ENCODE measurements at regions not wholly inside any gene's neighbourhood (a gene's known extent, or its start where the extent isn't known, plus 50 kb on each side); places are given as distances from the start of the nearest gene placed in this dataset.

DNA sequence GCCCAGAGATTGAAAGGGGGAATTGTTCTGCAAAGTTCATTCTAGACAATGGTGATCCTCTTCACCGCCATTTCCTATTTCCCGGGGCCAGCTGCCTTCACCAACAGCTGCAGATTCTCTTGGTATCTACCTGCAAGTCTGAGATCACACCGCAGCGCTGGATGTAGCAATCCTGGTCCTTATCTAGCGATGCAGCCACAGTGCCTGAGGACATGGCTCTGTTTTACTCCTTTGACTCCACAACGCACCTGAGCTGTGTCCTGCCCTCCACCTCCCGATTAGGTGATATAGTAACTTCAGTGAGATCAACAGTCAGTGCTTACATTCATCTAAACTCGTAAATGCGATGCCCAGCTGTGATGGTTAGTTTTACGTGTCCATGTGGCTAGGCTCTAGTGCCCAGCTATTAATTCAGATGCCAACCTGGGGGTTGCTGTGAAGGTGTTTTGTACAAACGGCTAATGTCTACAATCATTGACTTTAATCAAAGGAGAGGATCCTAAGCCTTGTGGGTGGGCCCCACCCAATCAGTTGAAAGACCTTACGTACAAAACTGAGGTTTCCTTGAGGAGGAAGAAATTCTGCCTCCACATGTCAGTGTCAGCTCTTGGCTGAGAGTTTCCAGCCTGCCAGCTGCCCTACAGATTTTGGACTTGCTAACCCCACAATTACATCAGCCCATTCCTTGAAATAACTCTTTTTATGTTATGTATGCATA lies 189.8 kb downstream of the SH3BP4 start:
- DNase-seq (ENCODE audit: low read depth), result no peak

DNA sequence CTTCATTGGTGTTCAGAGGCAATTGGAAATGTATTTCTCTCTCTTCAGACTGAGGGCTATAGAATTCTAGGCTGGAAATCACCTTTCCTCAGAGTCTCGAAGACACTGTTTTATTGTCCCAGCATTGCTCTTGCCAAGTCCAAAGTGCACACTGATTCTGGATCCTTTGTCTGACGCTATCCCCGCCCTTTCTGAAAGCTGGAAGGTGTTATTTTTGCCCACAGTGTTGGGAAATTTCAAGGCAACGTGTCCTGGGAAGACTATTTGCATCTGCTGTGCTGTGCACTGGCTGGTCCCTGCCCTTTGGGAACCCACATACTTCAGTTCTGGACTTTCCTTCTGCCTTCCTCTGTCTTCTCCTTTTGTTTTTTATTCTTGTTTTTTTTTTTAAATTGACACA lies 190.8 kb downstream of the SH3BP4 start:
- no peak for DNase-seq (ENCODE audit: low read depth)

DNA sequence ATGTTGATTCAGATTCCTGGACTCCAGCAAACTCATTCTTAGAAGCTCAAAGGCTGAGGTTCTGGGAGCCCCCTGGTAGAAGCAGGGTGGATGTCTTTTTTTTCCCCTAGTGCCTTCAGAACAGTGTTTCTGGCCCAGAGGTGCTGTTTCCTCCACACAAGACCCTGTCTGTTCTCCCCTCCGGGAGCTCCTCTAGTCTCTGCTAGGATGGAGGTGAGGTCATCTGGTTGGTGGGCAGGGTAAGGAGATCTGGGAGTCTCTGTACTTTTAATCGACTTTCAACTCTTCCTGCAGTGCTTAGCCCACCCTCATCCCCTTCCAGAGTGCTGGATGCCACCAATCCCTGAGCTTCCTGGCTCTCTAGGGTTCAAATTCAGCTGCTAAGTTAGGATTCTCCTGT lies 192.0 kb downstream of the SH3BP4 start:
- DNase-seq (ENCODE audit: low read depth), result no peak

DNA sequence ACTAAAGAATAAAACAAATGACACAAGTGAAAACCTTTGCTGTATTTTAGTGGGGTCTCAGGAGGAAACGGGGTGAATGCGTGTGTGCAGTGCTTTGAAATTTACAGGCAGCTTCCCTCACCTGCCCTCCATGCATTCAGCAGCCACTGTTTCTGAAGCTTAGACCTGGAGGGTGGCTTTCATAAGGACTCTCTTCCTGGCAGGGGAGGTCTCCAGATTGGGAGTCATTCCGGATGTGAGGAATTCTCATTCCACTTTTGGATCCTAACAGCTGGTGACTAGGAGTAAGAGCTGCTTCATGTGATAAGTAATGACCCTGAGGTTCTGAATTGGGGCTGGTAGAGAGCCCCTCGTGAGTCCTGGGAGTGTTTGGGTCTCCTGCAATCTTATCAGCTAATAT lies 192.5 kb downstream of the SH3BP4 start:
- DNase-seq (ENCODE audit: low read depth), result no peak

DNA sequence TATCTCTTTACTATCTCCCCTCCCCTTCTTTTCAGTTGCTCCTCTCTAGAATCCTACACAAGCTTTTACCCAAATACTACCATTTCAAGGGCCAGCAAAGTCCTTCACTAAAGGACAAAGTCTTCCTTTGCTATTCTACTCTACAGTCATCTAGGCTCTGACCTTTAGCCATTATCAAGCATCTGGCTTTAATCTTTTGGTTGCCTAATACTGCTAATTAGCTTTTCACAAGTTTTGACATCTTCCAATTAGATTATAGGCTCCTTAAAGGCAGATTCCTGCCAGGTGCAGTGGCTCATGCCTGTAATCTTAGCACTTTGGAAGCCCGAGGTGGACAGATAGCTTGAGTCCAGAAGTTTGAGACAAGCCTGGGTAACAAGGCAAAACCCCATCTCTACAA lies 194.4 kb downstream of the SH3BP4 start:
- no peak for DNase-seq (ENCODE audit: low read depth)

DNA sequence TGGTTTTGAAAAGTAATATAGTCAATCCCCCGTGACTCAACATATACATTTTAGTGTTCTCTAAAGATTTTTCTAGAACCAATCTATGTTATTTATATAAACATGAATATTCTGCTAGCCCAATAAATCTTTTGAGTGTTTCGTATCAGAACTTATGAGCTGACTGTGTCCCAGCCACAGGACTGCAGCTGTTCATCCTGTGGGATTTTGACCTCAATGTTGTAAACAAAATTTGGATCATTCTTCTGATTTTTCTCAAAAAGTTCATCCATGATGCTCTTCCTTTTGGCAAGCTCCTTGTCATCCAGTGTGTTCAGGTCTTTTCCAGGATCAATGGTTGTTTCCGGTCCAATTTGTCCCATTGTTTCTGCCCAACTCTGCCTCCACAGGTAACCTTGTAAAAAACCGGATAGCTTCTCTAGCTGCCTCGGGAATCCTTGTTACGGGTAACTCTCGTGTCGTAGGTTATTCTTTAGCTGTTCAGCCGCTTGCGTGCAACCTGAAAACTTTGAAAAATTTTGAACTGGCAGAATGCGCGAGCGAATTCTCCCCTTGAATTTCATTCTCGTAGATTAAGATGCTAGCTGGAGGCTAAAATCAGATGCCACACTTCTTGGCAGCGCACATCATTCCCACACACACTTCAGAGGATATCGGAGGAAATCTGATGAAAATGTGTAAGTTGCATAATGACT lies 195.2 kb downstream of the SH3BP4 start:
- no peak for DNase-seq (ENCODE audit: low read depth)

DNA sequence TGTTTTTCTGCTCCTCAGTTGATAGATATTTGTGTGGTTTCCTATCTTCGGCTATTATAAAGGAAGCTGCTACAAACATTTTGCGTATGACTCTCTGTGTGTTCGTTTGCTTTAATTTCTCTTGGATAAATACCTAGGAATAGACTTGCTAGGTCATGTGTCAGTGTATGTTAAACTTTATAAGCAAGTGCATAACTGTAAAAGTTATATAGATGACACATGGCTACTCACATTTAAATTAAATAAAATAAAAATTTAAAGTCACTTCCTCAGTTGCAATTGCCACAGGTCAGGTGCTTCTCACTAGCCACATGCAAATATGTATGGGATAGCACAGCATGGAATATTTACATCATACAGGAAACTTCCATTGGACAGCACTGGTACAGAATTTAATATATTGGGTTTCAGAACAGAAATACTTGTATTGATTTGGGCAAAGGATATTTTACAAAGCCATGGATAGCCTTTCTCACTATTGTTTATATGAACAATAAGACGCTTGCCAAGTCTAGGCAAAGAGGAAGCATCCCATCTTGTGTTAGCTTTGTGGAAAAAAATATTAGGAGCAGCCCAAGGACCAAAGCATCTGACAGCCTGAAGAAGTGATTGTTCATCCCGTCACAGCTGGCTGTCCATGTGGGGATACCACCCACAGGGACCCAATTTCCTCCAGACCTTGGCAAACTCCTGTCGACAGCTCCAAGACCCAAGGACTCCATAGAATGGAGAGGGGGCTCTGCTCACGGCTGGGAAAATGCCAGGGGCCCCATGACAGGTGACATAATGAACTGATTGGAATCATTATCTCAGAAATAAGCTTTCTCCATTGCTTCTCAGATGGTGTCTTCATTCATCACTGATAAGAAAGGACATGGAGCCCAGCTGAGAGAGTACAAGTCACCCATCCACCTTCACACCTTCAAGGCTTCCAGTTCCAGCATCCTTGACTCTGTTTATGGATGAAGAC lies 196.7 kb downstream of the SH3BP4 start:
- DNase-seq (ENCODE audit: low read depth), result no peak

DNA sequence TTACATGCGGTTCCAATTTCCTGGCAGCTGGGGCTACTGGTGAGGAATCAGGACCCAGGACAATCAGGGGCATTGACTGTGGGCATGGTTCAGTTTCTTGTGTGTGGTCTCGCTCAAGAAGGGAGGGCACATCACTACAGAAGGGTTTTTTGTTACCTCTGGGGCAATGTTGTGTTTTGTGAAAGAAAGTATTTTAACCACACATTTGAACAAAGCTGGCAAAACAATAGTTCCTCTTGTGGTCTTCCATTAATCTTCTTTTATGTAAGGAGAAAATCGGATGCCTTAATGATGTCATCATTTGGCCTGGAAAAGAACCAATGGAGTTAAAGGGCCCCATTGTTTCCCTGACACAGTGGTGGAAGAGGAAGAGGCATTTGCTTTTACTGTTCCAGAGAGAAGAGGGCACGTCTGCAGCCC lies 197.4 kb downstream of the SH3BP4 start:
- no peak for DNase-seq (ENCODE audit: low read depth)

DNA sequence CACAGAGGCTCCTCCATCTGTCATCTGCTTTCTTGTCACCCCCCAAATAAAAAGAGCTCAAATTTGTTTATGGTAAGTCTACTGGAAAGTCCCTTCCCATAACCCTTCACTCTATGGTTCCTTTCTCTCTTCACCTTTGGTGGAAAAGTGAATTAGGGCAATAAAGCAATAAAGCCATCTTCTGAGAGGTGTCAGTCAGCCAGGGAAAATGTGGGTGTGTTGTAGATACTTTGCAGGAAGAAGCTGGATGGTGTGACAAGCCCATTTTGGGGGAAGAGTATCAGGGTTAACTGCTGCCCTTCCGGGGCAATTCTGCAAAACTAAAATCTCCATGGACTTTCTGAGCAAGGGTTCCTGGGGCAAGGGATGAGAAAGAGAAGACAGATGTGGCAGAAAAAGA lies 197.9 kb downstream of the SH3BP4 start:
- no peak for DNase-seq (ENCODE audit: low read depth)

DNA sequence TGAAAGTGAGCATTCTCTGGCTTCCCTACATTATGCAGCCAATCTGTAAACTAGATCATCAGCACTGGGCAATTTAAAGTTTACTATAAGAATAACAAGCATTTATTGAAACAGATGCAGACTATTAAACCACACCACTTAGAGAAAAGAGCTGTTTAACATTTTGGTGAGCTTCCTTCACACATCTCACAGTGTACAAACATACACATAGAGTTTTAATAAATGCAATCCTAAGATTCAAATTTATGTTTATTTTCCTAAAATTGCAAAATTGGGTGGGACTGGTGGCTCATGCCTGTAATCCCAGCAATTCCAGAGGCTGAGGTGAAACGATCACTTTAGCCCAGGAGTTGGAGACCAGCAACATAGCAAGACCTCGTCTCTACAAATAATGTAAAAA lies 199.3 kb downstream of the SH3BP4 start:
- no peak for DNase-seq (ENCODE audit: low read depth)

DNA sequence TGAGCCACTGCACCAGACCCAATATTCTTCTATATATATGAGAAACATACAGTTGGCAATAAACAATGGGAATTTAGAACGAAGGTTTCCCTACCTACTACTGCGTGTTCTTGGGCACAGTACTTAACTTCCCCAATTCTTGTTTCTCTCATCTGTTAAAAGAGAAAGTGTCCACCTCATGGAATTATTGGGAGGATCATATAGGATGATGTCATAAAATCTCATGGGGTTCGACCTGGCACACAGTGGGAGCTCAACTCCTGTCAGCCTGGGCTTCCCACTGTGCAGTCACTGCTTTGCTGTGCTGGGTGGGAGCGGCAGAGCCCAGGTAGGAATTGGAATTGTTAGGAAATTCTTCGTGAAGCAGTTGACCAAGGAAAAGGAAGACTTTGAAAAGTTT lies 203.3 kb downstream of the SH3BP4 start:
- DNase-seq (ENCODE audit: low read depth), result no peak

DNA sequence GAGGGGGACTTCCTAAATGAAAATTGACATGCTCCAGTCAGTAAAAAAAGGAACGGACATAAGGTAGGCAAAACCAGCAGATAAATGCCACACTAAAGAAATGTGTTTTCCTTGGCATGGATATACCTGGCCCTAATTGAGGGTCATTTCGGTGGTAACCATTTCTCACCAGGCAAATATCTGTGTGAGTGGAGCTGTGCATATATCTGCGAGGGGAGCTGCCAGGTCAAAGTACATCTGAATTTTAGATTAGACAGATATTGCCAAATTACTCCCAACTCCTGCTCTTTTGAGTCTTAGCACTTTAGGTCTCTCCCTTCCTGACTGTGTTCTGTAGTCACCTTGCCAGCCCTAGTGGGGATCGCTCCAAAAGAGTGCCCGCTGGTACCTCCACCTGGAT lies 204.2 kb downstream of the SH3BP4 start:
- DNase-seq (ENCODE audit: low read depth), result no peak

DNA sequence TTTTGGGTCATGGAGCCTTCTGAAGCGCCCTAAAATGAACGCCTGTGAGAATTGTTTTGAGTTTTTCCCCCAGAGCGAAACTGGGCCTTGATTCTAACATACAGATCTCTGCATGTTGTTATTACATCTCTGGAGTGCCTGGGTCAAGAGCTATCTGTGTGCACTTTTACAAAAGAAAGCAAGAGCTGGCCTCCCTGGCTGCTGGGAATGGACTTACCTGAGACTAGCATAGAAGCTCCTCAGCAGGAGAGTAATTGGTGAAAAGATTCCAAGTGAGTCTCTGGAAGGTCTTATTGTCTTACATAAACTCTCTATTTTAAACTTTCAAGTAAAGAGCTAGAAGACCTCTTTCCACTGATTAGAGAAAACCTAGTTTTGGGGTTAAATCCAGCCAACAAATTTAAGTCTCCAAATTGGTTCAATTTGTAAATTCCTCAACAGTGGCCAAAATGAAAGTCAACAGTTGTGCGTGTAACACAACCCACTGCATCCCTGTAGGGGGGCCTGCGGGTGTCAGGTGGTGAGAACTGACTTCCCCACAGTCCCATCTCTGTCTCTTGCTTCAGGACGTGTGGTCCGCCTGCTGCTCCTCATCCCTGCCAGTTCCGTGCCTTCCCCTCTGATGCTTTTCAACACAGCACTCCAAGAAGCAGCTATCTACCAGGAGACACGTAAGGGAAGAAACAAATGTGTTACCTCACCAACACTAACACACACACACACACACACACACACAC lies 206.1 kb downstream of the SH3BP4 start:
- no peak for DNase-seq (ENCODE audit: low read depth)

DNA sequence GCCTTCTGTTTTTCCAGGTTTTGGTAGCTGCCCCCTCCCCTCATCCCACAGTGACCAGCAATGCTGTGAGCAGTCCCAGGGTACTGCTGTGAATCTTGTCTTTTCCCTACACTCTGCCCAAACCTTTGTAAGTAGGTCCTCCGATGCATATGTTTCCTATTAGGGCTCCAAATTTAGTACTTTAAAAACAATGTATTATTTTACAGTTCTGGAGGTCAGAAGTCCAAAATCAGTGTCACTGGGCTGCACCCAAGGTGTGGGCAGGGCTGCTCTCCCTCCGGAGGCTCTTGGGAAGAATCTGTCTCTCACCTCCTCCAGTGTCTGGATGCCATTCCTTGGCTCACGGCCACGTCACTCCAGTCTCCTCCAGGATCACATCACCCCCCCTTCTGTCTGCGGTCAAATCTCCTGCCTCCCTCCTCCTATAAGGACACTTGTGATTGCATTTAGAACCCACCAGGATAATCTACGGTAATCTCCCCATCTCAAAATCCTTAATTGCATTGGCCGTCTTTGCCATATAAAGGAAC lies 208.5 kb downstream of the SH3BP4 start:
- DNase-seq (ENCODE audit: low read depth), result no peak

DNA sequence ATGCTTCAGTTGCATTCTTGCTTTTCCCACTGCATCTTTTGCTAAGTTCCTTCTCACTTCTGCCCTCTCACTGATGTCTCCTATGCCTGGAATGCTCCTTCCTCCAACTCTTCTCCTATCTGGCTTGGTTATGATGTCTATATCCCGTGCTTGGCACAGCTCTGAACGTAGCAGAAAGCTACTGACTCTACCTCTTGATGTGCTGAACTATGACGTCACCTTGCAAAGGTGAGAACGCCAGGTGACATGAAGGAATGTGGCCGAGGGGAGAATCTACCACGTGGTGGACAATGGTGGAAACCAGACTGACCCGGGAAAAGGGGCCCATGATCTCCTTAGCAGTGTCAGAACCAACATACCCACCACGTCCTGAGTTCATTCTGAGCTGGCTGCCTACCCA lies 209.7 kb downstream of the SH3BP4 start:
- no peak for DNase-seq (ENCODE audit: low read depth)

DNA sequence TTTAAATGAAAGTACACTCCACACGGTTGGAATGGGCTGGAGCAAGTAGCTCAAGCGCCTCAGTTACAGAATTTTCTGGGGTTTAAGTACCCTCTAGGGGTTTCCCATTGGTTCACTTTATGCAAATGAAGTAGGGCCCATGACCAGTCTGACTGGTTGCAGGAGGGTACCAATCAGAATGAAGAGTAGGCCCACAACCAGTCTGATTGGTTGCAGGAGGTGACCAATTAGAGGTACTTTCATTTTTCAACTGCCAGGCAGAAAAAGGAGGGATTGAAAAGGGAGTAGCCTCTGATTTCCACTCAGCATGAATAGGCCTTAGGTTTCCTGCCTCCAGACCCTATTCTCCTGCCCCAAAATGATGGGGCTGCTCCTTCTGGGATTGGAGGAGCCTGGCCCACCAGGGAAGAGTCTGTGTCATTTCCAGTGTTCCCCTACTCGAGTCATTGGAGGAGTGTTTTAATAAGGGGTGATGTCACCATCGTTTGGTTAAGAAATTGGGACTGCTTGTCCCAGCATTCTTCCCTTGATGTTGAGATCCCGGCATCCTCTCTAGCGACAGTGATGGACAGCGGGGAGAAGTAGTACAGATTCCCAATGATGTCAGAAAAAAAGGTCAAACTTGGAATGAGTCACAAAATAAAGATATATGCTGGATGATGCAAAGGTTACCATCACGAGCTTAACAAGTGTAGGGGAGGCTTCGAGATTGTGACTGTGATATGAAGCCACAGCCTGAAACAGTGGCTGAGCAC lies 210.4 kb downstream of the SH3BP4 start:
- DNase-seq (ENCODE audit: low read depth), result no peak

DNA sequence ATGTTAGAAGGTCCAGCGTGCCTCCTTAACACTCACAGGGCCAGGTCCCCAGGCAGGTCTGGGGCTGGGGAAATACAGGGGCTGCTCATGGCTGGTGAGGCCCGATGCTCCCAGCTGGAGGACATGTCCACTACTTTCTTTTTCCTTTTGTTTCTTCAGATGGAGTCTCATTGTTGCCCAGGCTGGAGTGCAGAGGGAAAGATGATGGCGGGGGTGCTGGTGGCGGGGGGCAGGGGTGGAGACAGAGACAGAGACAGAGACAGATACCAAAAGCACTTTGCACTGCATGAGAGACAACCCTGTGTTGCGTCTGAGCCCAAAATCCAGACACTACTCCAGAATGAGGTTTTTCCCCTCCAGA lies 211.0 kb downstream of the SH3BP4 start:
- no peak for DNase-seq (ENCODE audit: low read depth)

DNA sequence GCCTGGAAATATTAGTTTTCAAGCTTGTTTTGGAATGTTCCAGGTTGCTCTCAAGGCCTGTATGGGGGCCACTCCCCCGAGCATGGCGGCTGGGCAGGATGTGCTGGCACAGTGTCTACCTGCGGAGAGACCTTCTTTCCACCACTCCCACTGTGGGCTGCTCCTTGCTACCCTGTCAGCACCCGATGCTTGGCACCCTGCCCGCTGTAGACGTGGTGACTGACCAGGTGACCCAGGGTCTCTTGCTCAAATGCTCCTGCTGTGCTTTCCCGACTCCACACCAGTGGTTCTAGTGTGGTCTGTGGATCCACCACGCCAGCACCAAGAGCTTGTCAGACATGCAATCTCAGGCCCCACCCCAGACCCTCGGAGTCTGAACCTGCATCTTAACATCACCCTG lies 213.3 kb downstream of the SH3BP4 start:
- DNase-seq (ENCODE audit: low read depth), result no peak

DNA sequence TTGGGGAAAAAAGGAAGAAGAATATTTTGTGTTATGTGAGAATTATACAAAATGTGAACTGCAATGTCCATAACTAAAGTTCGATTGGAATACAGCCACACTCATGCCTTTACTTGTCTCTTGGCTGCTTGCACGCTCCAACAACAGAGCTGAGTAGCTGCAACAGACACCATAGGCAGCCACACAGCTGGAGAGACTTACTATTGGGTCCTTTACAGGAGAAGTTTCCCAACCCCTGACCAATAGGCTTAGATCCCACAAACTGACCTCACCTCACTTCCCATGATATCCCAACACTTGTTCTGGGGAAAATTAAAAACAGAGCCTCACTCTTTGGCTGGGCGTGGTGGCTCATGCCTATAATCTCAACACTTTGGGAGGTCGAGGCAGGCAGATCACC lies 213.8 kb downstream of the SH3BP4 start:
- DNase-seq (ENCODE audit: low read depth), result no peak

DNA sequence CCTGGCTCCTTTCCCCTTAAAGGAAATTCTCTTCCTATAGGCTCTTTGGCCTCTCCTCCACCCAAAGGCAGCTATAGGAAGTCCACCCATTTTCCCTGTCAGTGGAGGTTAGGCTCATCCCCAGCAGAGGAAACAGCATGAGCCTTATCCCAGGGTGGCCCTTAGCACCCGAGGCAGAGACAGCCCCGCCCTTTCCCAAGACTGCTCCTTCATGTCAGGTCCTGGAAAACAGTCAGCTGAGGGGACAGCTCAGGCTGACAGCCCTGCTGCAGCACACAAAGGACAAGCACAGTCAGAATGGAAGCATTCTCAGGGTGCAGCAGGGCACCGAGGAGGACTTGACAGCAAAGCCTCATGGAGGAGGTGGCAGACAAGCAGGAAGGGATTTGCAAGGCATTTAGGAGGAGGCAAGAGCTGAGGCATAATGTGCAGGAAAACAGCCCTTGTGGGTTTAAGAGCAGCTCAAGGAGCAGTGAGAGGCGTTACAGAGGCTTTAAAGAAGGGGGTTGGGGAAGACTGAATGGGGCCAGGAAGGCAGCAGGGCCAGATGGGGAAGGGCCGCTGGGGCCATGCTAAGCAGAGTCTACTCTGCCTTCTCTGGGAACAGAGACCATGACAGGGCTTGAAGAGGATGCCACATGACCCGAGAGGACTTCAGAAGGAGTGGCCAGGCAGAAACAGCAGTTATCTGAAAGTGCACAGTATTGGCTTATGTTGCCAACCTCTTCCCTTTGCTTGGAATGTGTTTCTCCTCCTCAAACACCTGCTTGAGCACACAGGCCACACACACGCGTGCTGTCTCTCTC lies 216.6 kb downstream of the SH3BP4 start:
- DNase-seq (ENCODE audit: low read depth), result no peak

Data from CMK (cell line).